ENCODE measurements at regions not wholly inside any gene's neighbourhood (a gene's known extent, or its start where the extent isn't known, plus 50 kb on each side); places are given as distances from the start of the nearest gene placed in this dataset.
"Not testable (repeated sequence)": the region's sequence is repeated elsewhere in the genome, so short reads cannot be mapped to it uniquely, and the experiment has no call there.

GRCh38 chr10:123249894-123250293 is 95.7 kb downstream of the BUB3 start:
- no peak overlapping the region for H3K4me3 ChIP-seq (ENCODE audit: low read length)
- ATAC-seq (no peak), DNase-seq (no peak)
- Mint-ChIP-seq H3K36me3 (no peaks in the 10 kb centered on the region), H3K4me1 (peaks cover 0 to 13% (median 5%) of the 10 kb centered on the region in 7 donors), H3K4me3 (no peak overlapping the region), H3K9me3 (no peaks in the 10 kb centered on the region), H3K27me3 (no peaks in the 10 kb centered on the region), H3K27ac (no peak overlapping the region)
- H3K9me3 ChIP-seq (ENCODE audit: control insufficient read depth in 2 of 3, low read length in 3 of 3): no peaks in the 10 kb centered on the region
- H3K4me1 ChIP-seq (ENCODE audit: control insufficient read depth in 2 of 2, insufficient read depth in 2 of 2, low read length in 2 of 2): no peaks in the 10 kb centered on the region
- H3K27ac ChIP-seq (ENCODE audit: low read depth, low read length): no peak overlapping the region
- CTCF ChIA-PET: interaction anchor here (0.8 kb wide), 1 partner anchor 13 kb away, joined by 3 read pairs; no protein-coding TSS in a partner anchor
- H3K36me3 ChIP-seq (ENCODE audit: control insufficient read depth in 2 of 3, insufficient read depth in 3 of 3, low read length in 3 of 3): no peaks in the 10 kb centered on the region
- intact Hi-C loops (cut with micrococcal nuclease): no loop called here
- H3K27me3 ChIP-seq (ENCODE audit: control insufficient read depth in 2 of 2, insufficient read depth in 2 of 2, low read length in 2 of 2): no peaks in the 10 kb centered on the region
- POLR2A ChIA-PET: no interaction called here

DNA sequence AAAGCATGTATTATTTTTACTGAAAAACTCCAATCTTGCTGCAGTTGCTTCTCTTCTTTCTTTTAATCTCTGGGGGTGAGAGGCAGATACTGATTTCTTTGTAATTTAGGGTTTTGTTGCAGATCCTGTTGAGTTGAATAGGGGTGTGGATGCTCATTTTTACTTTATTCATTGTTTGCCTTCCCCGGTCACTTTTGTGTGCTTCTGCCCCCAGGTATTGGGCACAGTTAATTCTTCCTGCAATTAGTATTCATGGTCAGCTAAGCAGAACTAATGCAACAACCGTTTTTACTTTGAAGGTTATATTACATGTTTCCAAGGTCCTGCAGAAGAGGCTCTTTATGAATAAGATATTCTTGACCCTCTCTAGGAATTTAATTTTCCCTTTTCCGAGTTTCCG is 96.4 kb downstream of the BUB3 start:
- Histone ChIP-seq H3K27ac (ENCODE audit: low read depth, low read length) (no peak overlapping the region), H3K4me1 (ENCODE audit: control insufficient read depth in 2 of 2, insufficient read depth in 2 of 2, low read length in 2 of 2) (no peaks in the 10 kb centered on the region), H3K9me3 (ENCODE audit: control insufficient read depth in 2 of 3, low read length in 3 of 3) (no peaks in the 10 kb centered on the region), H3K36me3 (ENCODE audit: control insufficient read depth in 2 of 3, insufficient read depth in 3 of 3, low read length in 3 of 3) (no peaks in the 10 kb centered on the region), H3K27me3 (ENCODE audit: control insufficient read depth in 2 of 2, insufficient read depth in 2 of 2, low read length in 2 of 2) (no peaks in the 10 kb centered on the region), H3K4me3 (ENCODE audit: low read length) (no peak overlapping the region)
- Mint-ChIP-seq H3K36me3 (no peaks in the 10 kb centered on the region), H3K9me3 (no peaks in the 10 kb centered on the region), H3K4me1 (peaks cover 0 to 13% (median 5%) of the 10 kb centered on the region in 7 donors), H3K27me3 (no peaks in the 10 kb centered on the region), H3K4me3 (no peak overlapping the region), H3K27ac (no peak overlapping the region)
- ATAC-seq (no peak), DNase-seq (no peak)
- intact Hi-C loops (cut with micrococcal nuclease): no loop called here
- ChIA-PET POLR2A (no interaction called here), CTCF (no interaction called here)

GRCh38 chr10:123252779-123253178 is 98.6 kb downstream of the BUB3 start:
- no peaks in the 10 kb centered on the region for H3K27me3 ChIP-seq (ENCODE audit: control insufficient read depth in 2 of 2, insufficient read depth in 2 of 2, low read length in 2 of 2)
- intact Hi-C loops (cut with micrococcal nuclease): no loop called here
- no peaks in the 10 kb centered on the region for H3K9me3 ChIP-seq (ENCODE audit: control insufficient read depth in 2 of 3, low read length in 3 of 3)
- Mint-ChIP-seq H3K9me3 (no peaks in the 10 kb centered on the region), H3K27ac (no peak overlapping the region), H3K4me1 (peaks cover 0 to 13% (median 5%) of the 10 kb centered on the region in 7 donors), H3K27me3 (no peaks in the 10 kb centered on the region), H3K36me3 (no peaks in the 10 kb centered on the region), H3K4me3 (no peak overlapping the region)
- no peak overlapping the region for H3K4me3 ChIP-seq (ENCODE audit: low read length)
- ChIA-PET POLR2A (interaction anchor here (1.0 kb wide), 1 partner anchor 9 kb away, joined by 3 read pairs; no protein-coding TSS in a partner anchor), CTCF (interaction anchor here (1.3 kb wide), 1 partner anchor 11 kb away, joined by 4 read pairs; no protein-coding TSS in a partner anchor)
- H3K36me3 ChIP-seq (ENCODE audit: control insufficient read depth in 2 of 3, insufficient read depth in 3 of 3, low read length in 3 of 3): no peaks in the 10 kb centered on the region
- no peaks in the 10 kb centered on the region for H3K4me1 ChIP-seq (ENCODE audit: control insufficient read depth in 2 of 2, insufficient read depth in 2 of 2, low read length in 2 of 2)
- ATAC-seq (no peak), DNase-seq (no peak)
- no peak overlapping the region for H3K27ac ChIP-seq (ENCODE audit: low read depth, low read length)

DNA sequence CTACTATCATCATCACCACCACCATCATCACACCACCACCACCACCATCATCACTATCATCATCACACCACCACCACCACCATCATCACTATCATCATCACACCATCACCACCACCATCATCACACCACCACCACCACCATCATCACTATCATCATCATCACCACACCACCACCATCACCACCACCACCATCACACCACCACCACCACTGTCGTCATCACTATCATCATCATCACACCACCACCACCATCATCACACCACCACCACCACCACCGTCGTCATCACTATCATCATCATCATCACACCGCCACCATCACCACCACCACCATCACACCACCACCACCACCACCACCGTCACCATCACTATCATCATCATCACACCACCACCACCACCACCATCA is 100.1 kb downstream of the BUB3 start:
- H3K4me1 Mint-ChIP-seq; H3K27me3 Mint-ChIP-seq; H3K36me3 Mint-ChIP-seq; CTCF ChIA-PET; H3K4me3 Mint-ChIP-seq; H3K4me1 ChIP-seq (ENCODE audit: control insufficient read depth in 2 of 2, insufficient read depth in 2 of 2, low read length in 2 of 2); H3K27ac Mint-ChIP-seq; H3K4me3 ChIP-seq (ENCODE audit: low read length); H3K9me3 Mint-ChIP-seq; H3K9me3 ChIP-seq (ENCODE audit: control insufficient read depth in 2 of 3, low read length in 3 of 3); H3K36me3 ChIP-seq (ENCODE audit: control insufficient read depth in 2 of 3, insufficient read depth in 3 of 3, low read length in 3 of 3); H3K27ac ChIP-seq (ENCODE audit: low read depth, low read length); intact Hi-C loops (cut with micrococcal nuclease); POLR2A ChIA-PET; H3K27me3 ChIP-seq (ENCODE audit: control insufficient read depth in 2 of 2, insufficient read depth in 2 of 2, low read length in 2 of 2); DNase-seq: not testable (repeated sequence)
- peak; percentile 32 for ATAC-seq

DNA sequence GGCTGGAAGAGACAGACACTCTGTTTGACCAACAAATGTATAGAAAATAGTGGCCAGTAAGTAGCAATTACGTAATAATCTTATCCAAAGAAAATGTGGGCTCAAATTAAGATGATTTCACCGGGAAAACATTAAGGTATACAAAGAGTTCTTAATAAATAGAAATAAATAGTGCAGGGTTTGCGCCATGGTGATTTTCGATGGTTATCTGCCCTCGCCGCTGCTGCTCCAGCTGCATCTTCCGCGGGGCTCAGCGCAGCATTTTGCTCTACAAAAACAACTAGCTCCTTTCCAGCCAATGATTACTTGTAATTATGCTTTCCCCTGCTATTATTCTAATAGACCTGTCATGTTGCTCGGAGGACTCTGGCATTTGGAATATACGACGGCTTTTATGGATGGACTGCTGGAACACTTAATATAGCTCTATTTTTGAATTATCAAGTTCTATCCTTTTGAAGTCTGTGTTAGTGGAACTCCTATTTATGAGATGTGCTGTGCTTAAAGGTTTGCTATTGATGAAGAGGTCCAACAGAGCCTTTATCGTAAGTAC is 103.8 kb downstream of the BUB3 start:
- H3K27ac Mint-ChIP-seq: no peak overlapping the region
- no peaks in the 10 kb centered on the region for H3K27me3 ChIP-seq (ENCODE audit: control insufficient read depth in 2 of 2, insufficient read depth in 2 of 2, low read length in 2 of 2)
- DNase-seq (no peak), ATAC-seq (no peak)
- no peaks in the 10 kb centered on the region for H3K36me3 ChIP-seq (ENCODE audit: control insufficient read depth in 2 of 3, insufficient read depth in 3 of 3, low read length in 3 of 3)
- no peaks in the 10 kb centered on the region for H3K4me1 ChIP-seq (ENCODE audit: control insufficient read depth in 2 of 2, insufficient read depth in 2 of 2, low read length in 2 of 2)
- H3K36me3 Mint-ChIP-seq: peaks cover 0 to 12% (median 4%) of the 10 kb centered on the region in 5 donors
- intact Hi-C loops (cut with micrococcal nuclease): no loop called here
- no peak overlapping the region for H3K4me3 ChIP-seq (ENCODE audit: low read length)
- H3K27ac ChIP-seq (ENCODE audit: low read depth, low read length): no peak overlapping the region
- H3K4me1 Mint-ChIP-seq: peaks cover 0 to 6% (median 0%) of the 10 kb centered on the region in 7 donors
- peaks cover 0 to 1% (median 0%) of the 10 kb centered on the region in 11 donors for H3K9me3 Mint-ChIP-seq
- H3K9me3 ChIP-seq (ENCODE audit: control insufficient read depth in 2 of 3, low read length in 3 of 3): no peaks in the 10 kb centered on the region
- ChIA-PET CTCF (interaction anchor here (1.6 kb wide), 1 partner anchor 15 kb away, joined by 8 read pairs; no protein-coding TSS in a partner anchor), POLR2A (interaction anchor here (0.7 kb wide), 1 partner anchor 1397 kb away, joined by 3 read pairs; no protein-coding TSS in a partner anchor)
- no peaks in the 10 kb centered on the region for H3K27me3 Mint-ChIP-seq
- H3K4me3 Mint-ChIP-seq: no peak overlapping the region

GRCh38 chr10:123259081-123259480 is 104.9 kb downstream of the BUB3 start:
- Mint-ChIP-seq H3K27ac (no peak overlapping the region), H3K36me3 (peaks cover 0 to 16% (median 4%) of the 10 kb centered on the region in 5 donors), H3K4me1 (peaks cover 0 to 6% (median 0%) of the 10 kb centered on the region in 7 donors), H3K9me3 (peaks cover 0 to 1% (median 0%) of the 10 kb centered on the region in 11 donors), H3K4me3 (no peak overlapping the region), H3K27me3 (no peaks in the 10 kb centered on the region)
- Histone ChIP-seq H3K4me1 (ENCODE audit: control insufficient read depth in 2 of 2, insufficient read depth in 2 of 2, low read length in 2 of 2) (no peaks in the 10 kb centered on the region), H3K9me3 (ENCODE audit: control insufficient read depth in 2 of 3, low read length in 3 of 3) (no peaks in the 10 kb centered on the region), H3K27me3 (ENCODE audit: control insufficient read depth in 2 of 2, insufficient read depth in 2 of 2, low read length in 2 of 2) (no peaks in the 10 kb centered on the region), H3K4me3 (ENCODE audit: low read length) (no peak overlapping the region), H3K36me3 (ENCODE audit: control insufficient read depth in 2 of 3, insufficient read depth in 3 of 3, low read length in 3 of 3) (no peaks in the 10 kb centered on the region), H3K27ac (ENCODE audit: low read depth, low read length) (no peak overlapping the region)
- DNase-seq (no peak), ATAC-seq (no peak)
- intact Hi-C loops (cut with micrococcal nuclease): no loop called here
- ChIA-PET CTCF (interaction anchor here (1.6 kb wide), 1 partner anchor 14 kb away, joined by 8 read pairs; no protein-coding TSS in a partner anchor), POLR2A (interaction anchor here (0.7 kb wide), 1 partner anchor 26 kb away, joined by 4 read pairs; no protein-coding TSS in a partner anchor)

- H3K36me3 Mint-ChIP-seq: peaks cover 0 to 16% (median 4%) of the 10 kb centered on the region in 5 donors
- H3K4me1 Mint-ChIP-seq: peaks cover 0 to 6% (median 0%) of the 10 kb centered on the region in 7 donors
- intact Hi-C loops (cut with micrococcal nuclease): no loop called here
- peaks cover 0 to 1% (median 0%) of the 10 kb centered on the region in 11 donors for H3K9me3 Mint-ChIP-seq
- peak overlapping the region in 1 of 9 donors; percentile 40 for H3K27ac Mint-ChIP-seq
- no peak overlapping the region for H3K27ac ChIP-seq (ENCODE audit: low read depth, low read length)
- H3K27me3 Mint-ChIP-seq: no peaks in the 10 kb centered on the region
- H3K36me3 ChIP-seq (ENCODE audit: control insufficient read depth in 2 of 3, insufficient read depth in 3 of 3, low read length in 3 of 3): no peaks in the 10 kb centered on the region
- H3K4me1 ChIP-seq (ENCODE audit: control insufficient read depth in 2 of 2, insufficient read depth in 2 of 2, low read length in 2 of 2): no peaks in the 10 kb centered on the region
- H3K9me3 ChIP-seq (ENCODE audit: control insufficient read depth in 2 of 3, low read length in 3 of 3): no peaks in the 10 kb centered on the region
- H3K4me3 Mint-ChIP-seq: no peak overlapping the region
- no peaks in the 10 kb centered on the region for H3K27me3 ChIP-seq (ENCODE audit: control insufficient read depth in 2 of 2, insufficient read depth in 2 of 2, low read length in 2 of 2)
- ChIA-PET POLR2A (interaction anchor here (0.7 kb wide), 1 partner anchor 25 kb away, joined by 4 read pairs; no protein-coding TSS in a partner anchor), CTCF (no interaction called here)
- no peak overlapping the region for H3K4me3 ChIP-seq (ENCODE audit: low read length)
- ATAC-seq (no peak), DNase-seq (no peak)
Observed at GRCh38 chr10:123259791-123260190, 105.6 kb downstream of the BUB3 start.

Measured in naive thymus-derived CD4-positive, alpha-beta T cell (primary cell).